ENCODE measurements at regions not wholly inside any gene's neighbourhood (a gene's known extent, or its start where the extent isn't known, plus 50 kb on each side); places are given as distances from the start of the nearest gene placed in this dataset.
"Not testable (repeated sequence)": the region's sequence is repeated elsewhere in the genome, so short reads cannot be mapped to it uniquely, and the experiment has no call there.

- no peak for DNase-seq
Observed at GRCh38 chr12:84218406-84218805, 694.2 kb downstream of the SLC6A15 start.

- no peak for DNase-seq
Observed at GRCh38 chr12:84201976-84202375, 710.6 kb downstream of the SLC6A15 start.

DNA sequence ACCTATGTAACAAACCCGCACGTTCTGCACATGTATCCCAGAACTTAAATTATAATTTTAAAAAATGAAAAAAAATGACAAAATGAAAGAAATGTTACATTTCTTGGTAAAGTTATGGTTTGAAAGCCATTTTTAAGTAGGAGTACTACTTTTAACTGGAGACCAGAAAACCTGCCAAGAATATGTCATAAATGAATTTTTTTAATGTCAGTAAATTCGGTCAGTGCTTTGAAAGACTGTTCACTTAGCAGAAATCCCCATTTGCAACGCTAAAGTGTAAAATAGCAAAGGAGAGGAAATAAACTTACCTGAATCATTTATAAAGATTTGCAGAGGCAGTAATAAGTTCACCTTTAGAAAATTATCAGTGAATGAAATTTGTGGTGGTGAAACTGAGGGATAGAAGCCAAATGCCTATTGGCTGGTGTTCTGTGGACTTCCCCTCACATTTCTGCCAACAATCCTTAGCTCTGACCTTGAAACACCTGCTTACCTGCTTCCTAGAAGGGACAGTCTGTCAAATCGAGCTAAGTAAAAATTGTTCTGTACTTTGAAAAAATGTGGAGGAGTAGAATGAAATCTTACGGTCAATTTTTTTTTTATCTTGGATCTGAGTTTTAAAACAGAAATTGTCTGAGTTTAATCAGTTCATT lies 714.2 kb downstream of the SLC6A15 start:
- no peak for DNase-seq

DNA sequence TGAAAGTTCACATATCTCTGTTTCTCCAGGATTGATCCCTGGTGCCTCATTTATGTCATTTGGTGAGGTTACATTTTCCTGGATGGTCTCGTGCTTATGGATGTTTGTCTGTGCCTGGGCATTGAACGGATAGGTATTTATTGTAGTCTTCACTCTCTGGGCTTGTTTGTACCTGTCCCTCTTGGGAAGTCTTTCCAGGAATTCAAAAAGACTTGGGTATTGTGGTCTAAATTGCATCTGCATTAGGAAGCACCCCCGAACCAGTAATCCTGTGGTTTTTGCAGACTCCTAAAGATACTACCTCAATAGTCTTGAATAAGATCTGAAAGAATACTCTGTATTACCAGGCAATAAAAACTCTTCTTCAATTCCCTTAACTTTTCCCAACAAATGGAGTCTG lies 720.8 kb downstream of the SLC6A15 start:
- DNase-seq: no peak

- DNase-seq: no peak
Observed at GRCh38 chr12:84186433-84186832, 726.2 kb downstream of the SLC6A15 start.

DNA sequence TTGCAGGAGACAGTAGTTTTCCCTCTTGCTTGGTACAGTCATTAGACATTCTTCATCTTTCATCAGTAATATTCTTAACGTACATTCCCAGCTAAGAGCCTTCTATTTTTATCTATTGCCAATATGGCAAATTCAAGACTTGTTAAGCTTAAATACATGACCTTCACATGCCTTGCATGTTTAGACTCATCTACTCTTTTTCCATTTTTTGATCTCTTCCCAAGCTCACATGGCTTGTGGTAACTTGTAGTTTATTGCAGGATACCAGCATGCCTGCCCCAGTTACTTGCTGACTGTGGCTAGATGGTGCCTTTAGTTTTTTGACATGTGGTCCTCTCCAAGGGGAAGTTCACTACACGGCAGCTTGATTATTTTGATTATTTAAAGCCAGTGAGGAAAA lies 729.0 kb downstream of the SLC6A15 start:
- DNase-seq: no peak

GRCh38 chr12:84174115-84174514 lies 738.5 kb downstream of the SLC6A15 start:
- no peak for DNase-seq

DNA sequence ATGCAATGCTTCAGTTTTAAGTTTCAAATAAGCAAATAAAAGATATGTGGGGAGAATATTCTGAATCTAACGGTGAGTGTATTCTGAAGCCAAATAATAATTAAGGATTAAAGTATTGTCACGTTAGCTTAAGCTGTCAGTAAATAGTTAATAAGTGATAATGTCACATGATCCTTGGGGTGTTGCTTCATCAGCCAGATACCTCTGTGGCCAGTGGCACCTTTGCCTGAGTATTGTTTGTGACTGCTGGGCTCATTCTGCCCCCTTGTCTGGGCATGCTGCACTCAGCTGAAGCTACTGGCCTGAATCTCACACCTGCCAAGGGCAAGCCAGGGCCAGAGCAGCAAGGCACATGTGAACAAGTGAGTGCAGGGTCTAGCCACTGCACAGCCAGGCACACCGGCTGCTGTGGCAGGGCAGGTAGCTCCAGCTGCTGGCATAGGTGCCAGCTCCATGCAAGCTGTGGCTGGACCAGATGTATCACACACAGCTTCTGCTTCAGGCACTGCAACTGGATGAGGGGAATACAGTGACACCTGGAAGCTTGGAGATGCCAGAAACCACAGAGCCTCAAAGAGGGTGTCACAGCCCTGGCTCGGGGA lies 739.7 kb downstream of the SLC6A15 start:
- DNase-seq: no peak

- no peak for DNase-seq
Observed at GRCh38 chr12:84166812-84167211, 745.8 kb downstream of the SLC6A15 start.

DNA sequence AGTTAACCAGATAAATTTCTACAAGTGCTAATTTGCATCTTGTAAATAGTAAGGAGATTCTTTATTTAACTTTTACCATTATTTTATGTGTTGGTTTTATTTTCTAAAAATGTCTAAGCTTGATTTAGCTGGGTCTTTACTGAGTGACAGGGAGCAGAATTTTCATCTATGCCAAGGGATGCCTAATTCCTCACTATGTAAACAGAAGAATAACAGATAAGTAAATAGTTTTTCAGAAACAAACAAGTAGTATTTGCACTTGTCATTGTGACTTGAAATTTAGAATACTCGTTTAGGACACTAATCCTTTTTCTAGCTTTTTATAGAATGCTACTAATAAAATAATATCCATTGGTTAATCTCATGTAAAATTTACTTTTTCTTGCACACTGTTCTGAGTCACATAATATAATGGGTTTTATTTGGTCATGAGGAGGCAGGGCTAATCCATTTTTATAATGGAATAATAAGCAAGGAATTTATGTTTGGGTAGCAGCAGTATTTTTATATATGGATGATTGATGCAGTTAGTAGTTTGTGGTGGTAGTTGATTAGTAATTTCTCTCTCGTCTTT lies 746.5 kb downstream of the SLC6A15 start:
- no peak for DNase-seq

- no peak for DNase-seq
Observed at GRCh38 chr12:84161296-84161695, 751.3 kb downstream of the SLC6A15 start.

- DNase-seq: no peak
Observed at GRCh38 chr12:84159260-84159659, 753.3 kb downstream of the SLC6A15 start.

GRCh38 chr12:84157170-84157569 lies 755.4 kb downstream of the SLC6A15 start:
- no peak for DNase-seq

DNA sequence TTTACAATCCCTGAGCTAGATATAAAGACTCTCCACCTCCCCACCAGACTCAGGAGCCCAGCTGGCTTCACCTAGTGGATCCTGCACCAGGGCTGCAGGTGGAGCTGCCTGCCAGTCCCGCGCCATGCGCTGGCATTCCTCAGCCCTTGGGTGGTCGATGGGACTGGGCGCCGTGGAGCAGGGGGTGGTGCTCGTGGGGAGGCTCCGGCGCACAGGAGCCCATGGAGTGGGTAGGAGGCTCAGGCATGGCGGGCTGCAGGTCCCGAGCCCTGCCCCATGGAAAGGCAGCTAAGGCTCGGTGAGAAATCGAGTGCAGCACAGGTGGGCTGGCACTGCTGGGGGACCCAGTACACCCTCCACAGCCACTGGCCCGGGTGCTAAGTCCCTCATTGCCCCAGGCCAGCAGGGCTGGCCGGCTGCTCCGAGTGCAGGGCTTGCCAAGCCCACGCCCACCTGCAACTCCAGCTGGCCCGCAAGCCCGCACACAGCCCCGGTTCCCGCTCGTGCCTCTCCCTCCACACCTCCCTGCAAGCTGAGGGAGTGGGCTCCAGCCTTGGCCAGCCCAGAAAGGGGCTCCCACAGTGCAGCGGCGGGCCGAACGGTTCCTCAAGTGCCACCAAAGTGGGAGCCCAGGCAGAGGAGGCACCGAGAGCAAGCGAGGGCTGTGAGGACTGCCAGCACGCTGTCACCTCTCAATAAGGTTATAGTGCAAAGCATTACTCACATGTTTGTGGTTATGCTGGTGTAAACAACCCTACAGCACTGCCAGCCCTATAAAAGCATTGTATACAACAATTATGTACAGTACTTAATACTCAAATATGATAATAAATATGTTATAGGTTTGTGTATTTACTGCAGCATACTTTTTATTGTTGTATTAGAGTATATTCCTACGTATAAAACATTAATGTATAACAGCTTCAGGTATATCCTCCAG lies 757.3 kb downstream of the SLC6A15 start:
- not testable (repeated sequence) for DNase-seq

DNA sequence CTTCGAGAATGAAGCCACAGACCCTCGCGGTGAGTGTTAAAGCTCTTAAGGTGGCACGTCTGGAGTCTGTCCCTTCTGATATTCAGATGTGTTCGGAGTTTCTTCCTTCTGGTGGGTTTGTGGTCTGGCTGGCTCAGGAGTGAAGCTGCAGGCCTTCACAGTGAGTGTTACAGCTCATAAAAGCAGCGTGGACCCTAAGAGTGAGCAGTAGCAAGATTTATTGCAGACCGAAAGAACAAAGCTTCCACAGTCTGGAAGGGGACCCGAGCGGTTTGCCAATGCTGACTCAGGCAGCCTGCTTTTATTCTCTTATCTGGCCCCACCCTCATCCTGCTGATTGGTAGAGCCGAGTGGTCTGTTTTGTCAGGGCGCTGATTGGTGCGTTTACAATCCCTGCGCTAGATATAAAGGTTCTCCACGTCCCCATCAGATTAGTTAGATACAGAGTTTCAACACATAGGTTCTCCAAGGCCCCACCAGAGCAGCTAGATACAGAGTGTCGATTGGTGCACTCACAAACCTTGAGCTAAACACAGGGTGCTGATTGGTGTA lies 758.1 kb downstream of the SLC6A15 start:
- not testable (repeated sequence) for DNase-seq

GRCh38 chr12:84150201-84150600 lies 762.4 kb downstream of the SLC6A15 start:
- no peak for DNase-seq

GRCh38 chr12:84148335-84148734 lies 764.3 kb downstream of the SLC6A15 start:
- DNase-seq: no peak

DNA sequence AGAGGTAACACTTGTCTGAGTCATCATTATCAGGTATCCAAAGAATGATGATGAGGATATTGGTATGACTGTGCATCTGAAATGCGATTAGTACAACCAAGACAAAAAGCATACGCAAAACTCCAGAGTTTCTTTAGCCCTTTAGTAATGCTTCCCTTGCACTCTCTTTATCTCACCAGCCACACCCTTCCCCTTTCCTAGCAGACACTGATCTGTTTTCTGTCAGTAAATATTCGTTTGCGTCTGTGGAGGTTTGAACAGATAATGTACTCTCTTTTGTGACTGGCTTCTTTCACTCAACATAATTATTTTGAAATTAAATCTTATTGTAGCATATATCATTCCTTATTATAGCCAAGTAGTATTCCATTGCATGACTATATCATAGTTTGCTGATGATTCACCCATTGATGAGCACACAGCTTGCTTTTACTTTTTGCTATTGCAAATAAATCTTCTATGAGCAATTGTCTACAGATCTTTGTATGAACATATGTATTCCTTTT lies 775.7 kb downstream of the SLC6A15 start:
- no peak for DNase-seq

- no peak for DNase-seq
Observed at GRCh38 chr12:84135586-84136279, 776.9 kb downstream of the SLC6A15 start.

DNA sequence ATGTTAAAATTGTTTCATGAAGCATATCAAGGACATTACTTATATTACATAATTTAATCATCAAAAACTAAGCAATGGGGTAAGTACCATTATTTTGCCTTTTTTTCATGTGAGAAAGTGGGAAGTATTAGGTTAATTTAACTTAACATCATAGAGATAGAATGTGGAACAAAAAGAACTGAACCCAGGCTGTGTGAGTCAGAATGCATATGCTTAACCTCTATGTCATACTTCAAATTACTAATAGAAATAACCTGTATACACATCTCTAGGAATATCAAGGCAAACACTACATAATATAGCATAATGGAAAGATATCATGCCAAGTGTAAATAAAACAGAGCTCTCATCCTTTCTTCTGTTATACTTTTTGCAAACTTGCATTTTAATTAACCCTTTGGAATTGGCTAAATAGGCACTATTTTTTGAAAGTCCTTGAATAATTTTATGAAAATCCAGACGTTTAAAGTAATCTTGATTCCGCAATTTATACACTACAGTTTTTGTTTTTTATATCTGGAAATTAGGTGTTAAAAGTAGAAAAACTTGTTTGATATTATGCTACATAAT lies 777.7 kb downstream of the SLC6A15 start:
- DNase-seq: no peak

DNA sequence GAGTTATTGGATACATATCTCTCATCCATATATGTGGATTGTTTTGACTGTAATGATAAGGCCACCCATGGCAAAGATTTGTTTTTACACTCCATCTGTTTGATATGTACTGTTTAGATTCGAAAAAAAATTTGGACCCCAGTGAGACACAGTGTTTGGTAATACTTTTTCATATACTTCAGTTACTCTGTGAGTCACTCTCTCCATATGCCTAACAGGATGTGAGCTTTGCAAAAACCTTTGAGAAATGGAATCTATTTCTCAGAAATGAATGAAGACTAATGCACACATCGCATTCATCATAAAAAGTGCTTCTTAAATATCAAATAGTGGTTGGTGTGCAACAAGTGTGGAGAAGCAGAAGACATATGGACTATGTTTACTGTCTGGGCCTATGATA lies 781.5 kb downstream of the SLC6A15 start:
- no peak for DNase-seq
